Neural progenitor cell (in vitro differentiated cells): ENCODE measurements at regions not wholly inside any gene's neighbourhood (a gene's known extent, or its start where the extent isn't known, plus 50 kb on each side); places are given as distances from the start of the nearest gene placed in this dataset.

Experiments used
- EZH2 ChIP-seq: fragments of 200-600 bp; sonication (generic); IDR thresholded peaks from 2 replicates; pipeline ENCODE4 v1.6.1; 2017; ENCODE audit warnings: antibody characterized with exemption, mild to moderate bottlenecking, moderate library complexity
- EZH2phosphoT487 ChIP-seq: fragments of 200-600 bp; sonication (generic); IDR thresholded peaks from 2 replicates; pipeline ENCODE4 v1.6.1; 2017; ENCODE audit warnings: antibody characterized with exemption
- TF ChIP-seq, protein P1 (sequence below): fragments of 200-600 bp; sonication (generic); IDR thresholded peaks from 2 replicates; pipeline ENCODE4 v1.5.1; 2017; ENCODE audit warnings: antibody characterized with exemption, mild to moderate bottlenecking

DNA sequence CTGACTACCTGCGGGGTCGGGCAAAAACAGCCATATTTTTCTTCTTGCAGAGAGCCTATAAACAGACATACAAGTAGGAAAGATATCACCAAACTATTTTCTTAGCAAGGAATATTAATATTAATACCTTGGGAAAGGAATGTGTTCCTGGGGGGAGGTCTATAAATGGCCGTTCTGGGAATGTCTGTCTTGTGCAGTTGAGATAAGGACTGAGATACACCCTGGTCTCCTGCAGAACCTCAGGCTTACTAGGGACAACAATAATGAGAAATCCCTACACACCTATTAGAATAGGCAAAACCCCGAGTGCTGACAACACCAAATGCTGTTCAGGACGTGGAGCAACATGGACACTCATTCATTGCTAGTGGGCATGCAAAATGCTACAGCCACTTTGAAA is 297.2 kb downstream of the DRD1 start:
- TF ChIP-seq, protein P1, sequence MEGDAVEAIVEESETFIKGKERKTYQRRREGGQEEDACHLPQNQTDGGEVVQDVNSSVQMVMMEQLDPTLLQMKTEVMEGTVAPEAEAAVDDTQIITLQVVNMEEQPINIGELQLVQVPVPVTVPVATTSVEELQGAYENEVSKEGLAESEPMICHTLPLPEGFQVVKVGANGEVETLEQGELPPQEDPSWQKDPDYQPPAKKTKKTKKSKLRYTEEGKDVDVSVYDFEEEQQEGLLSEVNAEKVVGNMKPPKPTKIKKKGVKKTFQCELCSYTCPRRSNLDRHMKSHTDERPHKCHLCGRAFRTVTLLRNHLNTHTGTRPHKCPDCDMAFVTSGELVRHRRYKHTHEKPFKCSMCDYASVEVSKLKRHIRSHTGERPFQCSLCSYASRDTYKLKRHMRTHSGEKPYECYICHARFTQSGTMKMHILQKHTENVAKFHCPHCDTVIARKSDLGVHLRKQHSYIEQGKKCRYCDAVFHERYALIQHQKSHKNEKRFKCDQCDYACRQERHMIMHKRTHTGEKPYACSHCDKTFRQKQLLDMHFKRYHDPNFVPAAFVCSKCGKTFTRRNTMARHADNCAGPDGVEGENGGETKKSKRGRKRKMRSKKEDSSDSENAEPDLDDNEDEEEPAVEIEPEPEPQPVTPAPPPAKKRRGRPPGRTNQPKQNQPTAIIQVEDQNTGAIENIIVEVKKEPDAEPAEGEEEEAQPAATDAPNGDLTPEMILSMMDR: no peak
- TF ChIP-seq EZH2phosphoT487 (no peak), EZH2 (no peak)
